Trophoblast cell (in vitro differentiated cells and primary cell): ENCODE measurements at regions not wholly inside any gene's neighbourhood (a gene's known extent, or its start where the extent isn't known, plus 50 kb on each side); places are given as distances from the start of the nearest gene placed in this dataset.

Source experiments
- DNase-seq, 2 donors: peaks; one replicate each; pipeline ENCODE4 v3.0.0-alpha.2; 2016
- H2AFZ ChIP-seq: 2 replicates; pipeline ENCODE4 v1.6.1; 2013; ENCODE audit warnings: low read length, moderate library complexity, mild to moderate bottlenecking; ENCODE audit not compliant: insufficient read depth, poor library complexity
- H2AK5ac ChIP-seq: 2 replicates; pipeline ENCODE4 v1.6.1; 2013; ENCODE audit warnings: mild to moderate bottlenecking, low read length
- H2BK120ac ChIP-seq: 2 replicates; pipeline ENCODE4 v1.6.1; 2013; ENCODE audit warnings: low read length, mild to moderate bottlenecking, moderate library complexity; ENCODE audit not compliant: insufficient read depth, poor library complexity
- H2BK12ac ChIP-seq: 2 replicates; pipeline ENCODE4 v1.6.1; 2013; ENCODE audit warnings: mild to moderate bottlenecking, low read length, moderate library complexity
- H2BK5ac ChIP-seq: 2 replicates; pipeline ENCODE4 v1.6.1; 2013; ENCODE audit warnings: low read length, low read depth, moderate library complexity, mild to moderate bottlenecking; ENCODE audit not compliant: poor library complexity
- H3K14ac ChIP-seq: 2 replicates; pipeline ENCODE4 v1.6.1; 2013; ENCODE audit warnings: mild to moderate bottlenecking, low read length
- H3K18ac ChIP-seq: 2 replicates; pipeline ENCODE4 v1.6.1; 2013; ENCODE audit warnings: mild to moderate bottlenecking, low read length
- H3K23ac ChIP-seq: 2 replicates; pipeline ENCODE4 v1.6.1; 2013; ENCODE audit warnings: low read length
- H3K27ac ChIP-seq: 2 replicates; pipeline ENCODE4 v1.5.1; 2013; ENCODE audit warnings: low read depth, mild to moderate bottlenecking, inconsistent platforms, low read length, moderate library complexity
- H3K27me3 ChIP-seq: 2 replicates; pipeline ENCODE4 v1.6.1; 2013; ENCODE audit warnings: inconsistent platforms, mild to moderate bottlenecking, low read length, moderate library complexity; ENCODE audit not compliant: insufficient read depth
- H3K36me3 ChIP-seq, 2 experiments: 1 replicate in 1 of 2; 2 replicates in 1 of 2; pipeline ENCODE4 v1.6.1; 2013; ENCODE audit warnings: low read length in 2 of 2, mild to moderate bottlenecking in 2 of 2, moderate library complexity in 1 of 2; ENCODE audit not compliant: insufficient read depth in 2 of 2, control insufficient read depth in 1 of 2
- H3K4ac ChIP-seq: 2 replicates; pipeline ENCODE4 v1.6.1; 2013; ENCODE audit warnings: low read depth, mild to moderate bottlenecking, low read length, moderate library complexity
- H3K4me1 ChIP-seq, 2 experiments: 1 replicate in 1 of 2; 2 replicates in 1 of 2; pipeline ENCODE4 v1.6.1; 2013; ENCODE audit warnings: low read length in 2 of 2, mild to moderate bottlenecking in 2 of 2, moderate library complexity in 1 of 2; ENCODE audit not compliant: insufficient read depth in 2 of 2, control insufficient read depth in 1 of 2
- H3K4me2 ChIP-seq: 2 replicates; pipeline ENCODE4 v1.6.1; 2013; ENCODE audit warnings: inconsistent platforms, mild to moderate bottlenecking, low read length, moderate library complexity
- H3K4me3 ChIP-seq: 2 replicates; pipeline ENCODE4 v1.5.1; 2013; ENCODE audit warnings: mild to moderate bottlenecking, low read depth, low read length, inconsistent platforms
- H3K79me1 ChIP-seq: one replicate; pipeline ENCODE4 v1.6.1; 2013; ENCODE audit warnings: low read length
- H3K79me2 ChIP-seq: 2 replicates; pipeline ENCODE4 v1.6.1; 2013; ENCODE audit warnings: low read length, mild to moderate bottlenecking; ENCODE audit not compliant: control insufficient read depth, insufficient read depth, poor library complexity
- H3K9ac ChIP-seq: 2 replicates; pipeline ENCODE4 v1.6.1; 2013; ENCODE audit warnings: mild to moderate bottlenecking, low read length
- H3K9me3 ChIP-seq: 2 replicates; pipeline ENCODE4 v1.6.1; 2013; ENCODE audit warnings: low read depth, mild to moderate bottlenecking, control low read depth, inconsistent platforms, low read length; ENCODE audit not compliant: insufficient read depth
- H4K12ac ChIP-seq: 2 replicates; pipeline ENCODE4 v1.6.1; 2013; ENCODE audit warnings: low read depth, mild to moderate bottlenecking, low read length, moderate library complexity
- H4K8ac ChIP-seq: 2 replicates; pipeline ENCODE4 v1.6.1; 2013; ENCODE audit warnings: low read depth, mild to moderate bottlenecking, low read length, moderate library complexity
- H4K91ac ChIP-seq: one replicate; pipeline ENCODE4 v1.6.1; 2013; ENCODE audit warnings: low read depth, mild to moderate bottlenecking, low read length, moderate library complexity
- WGBS: extraction: QIAGEN DNeasy Blood & Tissue Kit; methylation state at CpG from one replicate; pipeline ENCODE4 v1.1.7; 2013; ENCODE audit warnings: missing lambda C conversion rate; ENCODE audit not compliant: insufficient read length, insufficient coverage; ENCODE audit errors: extremely low coverage; 5-methylcytosine and 5-hydroxymethylcytosine counted together

GRCh38 chr10:78925275-78925674, 143.5 kb upstream of the ZMIZ1 start:
- H2BK5ac ChIP-seq: no peak overlapping the region

GRCh38 chr10:78925800-78926319, 142.9 kb upstream of the ZMIZ1 start:
- no peak overlapping the region for H2AK5ac ChIP-seq
- H3K27ac ChIP-seq: no peak overlapping the region
- DNase-seq: peak; percentile 7 to 42
- H3K18ac ChIP-seq: no peak overlapping the region
- H3K4me3 ChIP-seq: no peak overlapping the region
- H3K79me1 ChIP-seq: no peaks in the 10 kb centered on the region
- H3K4me2 ChIP-seq: no peak overlapping the region
- H3K9me3 ChIP-seq: no peaks in the 10 kb centered on the region
- H3K79me2 ChIP-seq: no peaks in the 10 kb centered on the region
- no peak overlapping the region for H3K14ac ChIP-seq
- no peak overlapping the region for H2BK5ac ChIP-seq
- no peaks in the 10 kb centered on the region for H3K36me3 ChIP-seq
- H4K12ac ChIP-seq: no peak overlapping the region
- H3K4ac ChIP-seq: no peak overlapping the region
- no peak overlapping the region for H2AFZ ChIP-seq
- H2BK12ac ChIP-seq: no peak overlapping the region
- no peaks in the 10 kb centered on the region for H3K27me3 ChIP-seq
- H3K4me1 ChIP-seq: peaks cover 0 to 6% of the 10 kb centered on the region in 2 experiments
- no CpG with 5 or more reads among the region's 6 CpGs for WGBS
- no peak overlapping the region for H4K91ac ChIP-seq
- no peak overlapping the region for H4K8ac ChIP-seq
- H3K9ac ChIP-seq: no peak overlapping the region
- H3K23ac ChIP-seq: no peak overlapping the region
- no peak overlapping the region for H2BK120ac ChIP-seq

More at GRCh38 chr10:78925275-78925674, 143.5 kb upstream of the ZMIZ1 start:
- WGBS: no CpG with 5 or more reads among the region's 6 CpGs
- Histone ChIP-seq H3K4me3 (no peak overlapping the region), H3K9ac (no peak overlapping the region), H3K4me2 (no peak overlapping the region), H2AFZ (no peak overlapping the region), H4K91ac (no peak overlapping the region), H4K12ac (no peak overlapping the region), H3K9me3 (no peaks in the 10 kb centered on the region), H3K23ac (no peak overlapping the region), H2BK120ac (no peak overlapping the region), H3K18ac (no peak overlapping the region), H2BK12ac (no peak overlapping the region), H4K8ac (no peak overlapping the region), H3K14ac (no peak overlapping the region), H2AK5ac (no peak overlapping the region), H3K27ac (no peak overlapping the region), H3K79me1 (no peaks in the 10 kb centered on the region), H3K36me3 (no peaks in the 10 kb centered on the region), H3K79me2 (no peaks in the 10 kb centered on the region), H3K27me3 (no peaks in the 10 kb centered on the region), H3K4me1 (peaks cover 0 to 6% of the 10 kb centered on the region in 2 experiments), H3K4ac (no peak overlapping the region)
- DNase-seq: no peak

GRCh38 chr10:78927257-78927995, 141.3 kb upstream of the ZMIZ1 start:
- no peak overlapping the region for H4K91ac ChIP-seq
- no peak overlapping the region for H3K9ac ChIP-seq
- H2BK5ac ChIP-seq: no peak overlapping the region
- H2BK12ac ChIP-seq: no peak overlapping the region
- H3K23ac ChIP-seq: no peak overlapping the region
- H3K27me3 ChIP-seq: no peaks in the 10 kb centered on the region
- H2AFZ ChIP-seq: no peak overlapping the region
- no peaks in the 10 kb centered on the region for H3K36me3 ChIP-seq
- no peak overlapping the region for H2BK120ac ChIP-seq
- no peak overlapping the region for H2AK5ac ChIP-seq
- no peak overlapping the region for H3K4me2 ChIP-seq
- no peaks in the 10 kb centered on the region for H3K79me2 ChIP-seq
- H4K12ac ChIP-seq: no peak overlapping the region
- H3K4ac ChIP-seq: no peak overlapping the region
- no peaks in the 10 kb centered on the region for H3K9me3 ChIP-seq
- H3K27ac ChIP-seq: no peak overlapping the region
- DNase-seq: no peak
- H3K4me1 ChIP-seq: peaks cover 0 to 6% of the 10 kb centered on the region in 2 experiments
- H3K18ac ChIP-seq: no peak overlapping the region
- no peak overlapping the region for H3K14ac ChIP-seq
- H3K79me1 ChIP-seq: no peaks in the 10 kb centered on the region
- no peak overlapping the region for H3K4me3 ChIP-seq
- no CpG with 5 or more reads among the region's 11 CpGs for WGBS
- H4K8ac ChIP-seq: no peak overlapping the region

GRCh38 chr10:78928330-78928729, 140.4 kb upstream of the ZMIZ1 start:
- H3K23ac ChIP-seq: no peak overlapping the region
- no CpG with 5 or more reads among the region's 3 CpGs for WGBS

More at GRCh38 chr10:78928330-78928729, 140.4 kb upstream of the ZMIZ1 start:
- Histone ChIP-seq H4K91ac (no peak overlapping the region), H3K36me3 (no peaks in the 10 kb centered on the region), H2AFZ (no peak overlapping the region), H4K12ac (no peak overlapping the region), H2BK12ac (no peak overlapping the region), H3K9me3 (no peaks in the 10 kb centered on the region), H3K18ac (no peak overlapping the region), H3K9ac (no peak overlapping the region), H4K8ac (no peak overlapping the region), H3K14ac (no peak overlapping the region), H3K4me2 (no peak overlapping the region), H2BK120ac (no peak overlapping the region), H3K79me1 (no peaks in the 10 kb centered on the region), H3K79me2 (no peaks in the 10 kb centered on the region), H3K4ac (no peak overlapping the region), H3K27ac (no peak overlapping the region), H3K4me3 (no peak overlapping the region), H3K4me1 (peaks cover 0 to 6% of the 10 kb centered on the region in 2 experiments), H2AK5ac (no peak overlapping the region), H2BK5ac (no peak overlapping the region), H3K27me3 (no peaks in the 10 kb centered on the region)
- no peak for DNase-seq
